Lower leg skin (tissue), 4 donors: ENCODE measurements at regions not wholly inside any gene's neighbourhood (a gene's known extent, or its start where the extent isn't known, plus 50 kb on each side); places are given as distances from the start of the nearest gene placed in this dataset.

Experiments used
- DNase-seq, 2 donors: peaks; one replicate each; pipeline ENCODE4 v3.0.0-alpha.2; 2019; ENCODE audit warnings: low spot score in 2 of 2
- H3K4me3 ChIP-seq: fragments of 200-600 bp; sonication (generic); 2 replicates; pipeline ENCODE4 v1.5.1; 2017; ENCODE audit warnings: mild to moderate bottlenecking, low read depth; ENCODE audit not compliant: poor library complexity, severe bottlenecking
- POLR2A ChIP-seq, 2 donors: fragments of 450-650 bp; IDR thresholded peaks; one replicate each; pipeline ENCODE4 v1.6.1; 2016 to 2017; ENCODE audit warnings: antibody characterized with exemption in 2 of 2, mild to moderate bottlenecking in 1 of 2, moderate library complexity in 1 of 2
- WGBS, 2 donors: methylation state at CpG; one replicate each; pipeline ENCODE4 v1.1.5; 2018; 5-methylcytosine and 5-hydroxymethylcytosine counted together
- intact Hi-C: fragments of 100-400 bp; cut with DNase I; formaldehyde crosslinking; loops from one replicate; pipeline ENCODE4 v1.15.0; 2023; ENCODE audit warnings: low total_unique reads
- TF ChIP-seq, protein P1 (sequence below), 3 donors: fragments of 450-650 bp; IDR thresholded peaks; one replicate each; pipeline ENCODE4 v1.5.1; 2016; ENCODE audit warnings: antibody characterized with exemption in 3 of 3, mild to moderate bottlenecking in 3 of 3, moderate library complexity in 2 of 3

DNA sequence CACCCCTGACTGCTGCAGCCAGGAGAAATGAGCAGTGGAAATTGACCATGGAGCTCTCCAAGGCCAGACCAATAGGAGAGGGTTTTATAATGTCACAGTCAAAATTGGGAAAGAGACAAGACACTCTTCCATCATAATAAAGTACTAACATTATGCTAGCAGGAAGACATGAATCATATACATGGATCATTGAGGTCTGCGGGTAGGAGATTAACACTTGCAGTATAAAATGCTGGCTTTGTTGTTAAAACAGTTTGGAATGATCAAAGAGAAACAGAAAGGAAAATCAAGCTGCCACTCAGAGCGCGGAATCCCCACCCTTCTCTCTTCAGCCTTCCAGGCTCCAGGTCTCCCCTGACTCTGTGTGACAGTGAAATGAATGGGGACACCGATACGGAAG, 53.4 kb upstream of the CALN1 start:
- 34 to 42% methylated on average over 5 of the region's 5 CpGs for WGBS, 2 donors
- TF ChIP-seq, protein P1, sequence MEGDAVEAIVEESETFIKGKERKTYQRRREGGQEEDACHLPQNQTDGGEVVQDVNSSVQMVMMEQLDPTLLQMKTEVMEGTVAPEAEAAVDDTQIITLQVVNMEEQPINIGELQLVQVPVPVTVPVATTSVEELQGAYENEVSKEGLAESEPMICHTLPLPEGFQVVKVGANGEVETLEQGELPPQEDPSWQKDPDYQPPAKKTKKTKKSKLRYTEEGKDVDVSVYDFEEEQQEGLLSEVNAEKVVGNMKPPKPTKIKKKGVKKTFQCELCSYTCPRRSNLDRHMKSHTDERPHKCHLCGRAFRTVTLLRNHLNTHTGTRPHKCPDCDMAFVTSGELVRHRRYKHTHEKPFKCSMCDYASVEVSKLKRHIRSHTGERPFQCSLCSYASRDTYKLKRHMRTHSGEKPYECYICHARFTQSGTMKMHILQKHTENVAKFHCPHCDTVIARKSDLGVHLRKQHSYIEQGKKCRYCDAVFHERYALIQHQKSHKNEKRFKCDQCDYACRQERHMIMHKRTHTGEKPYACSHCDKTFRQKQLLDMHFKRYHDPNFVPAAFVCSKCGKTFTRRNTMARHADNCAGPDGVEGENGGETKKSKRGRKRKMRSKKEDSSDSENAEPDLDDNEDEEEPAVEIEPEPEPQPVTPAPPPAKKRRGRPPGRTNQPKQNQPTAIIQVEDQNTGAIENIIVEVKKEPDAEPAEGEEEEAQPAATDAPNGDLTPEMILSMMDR (IDR thresholded peaks at IDR 0.05), result no peak
- no peak for TF ChIP-seq POLR2A (IDR thresholded peaks at IDR 0.05)
- intact Hi-C loops, result no loop called here
- H3K4me3 ChIP-seq, result no peak overlapping the region
- no peak for DNase-seq

GRCh38 chr7:72462311-72462710, 50.2 kb upstream of the CALN1 start:
- DNase-seq, result peak in 1 of 2 donors; percentile 76
- intact Hi-C loops, result no loop called here

More at GRCh38 chr7:72462311-72462710, 50.2 kb upstream of the CALN1 start:
- no peak for TF ChIP-seq POLR2A (IDR thresholded peaks at IDR 0.05)
- TF ChIP-seq, protein P1 (IDR thresholded peaks at IDR 0.05), result no peak
- 73 to 85% methylated on average over 7 of the region's 7 CpGs for WGBS, 2 donors
- H3K4me3 ChIP-seq, result no peak overlapping the region
